ENCODE measurements at regions not wholly inside any gene's neighbourhood (a gene's known extent, or its start where the extent isn't known, plus 50 kb on each side); places are given as distances from the start of the nearest gene placed in this dataset.
"Not testable (repeated sequence)": the region's sequence is repeated elsewhere in the genome, so short reads cannot be mapped to it uniquely, and the experiment has no call there.

GRCh38 chr18:4544142-4544541 lies 89.0 kb upstream of the DLGAP1 start:
- DNase-seq (ENCODE audit: low read depth), result no peak

- no peak for DNase-seq (ENCODE audit: low read depth)
Measured at GRCh38 chr18:4543711-4544110, 88.6 kb upstream of the DLGAP1 start.

GRCh38 chr18:4541588-4541987 lies 86.5 kb upstream of the DLGAP1 start:
- no peak for DNase-seq (ENCODE audit: low read depth)

GRCh38 chr18:4536447-4536846 lies 81.3 kb upstream of the DLGAP1 start:
- no peak for DNase-seq (ENCODE audit: low read depth)

GRCh38 chr18:4528405-4528804 lies 73.3 kb upstream of the DLGAP1 start:
- no peak for DNase-seq (ENCODE audit: low read depth)

GRCh38 chr18:4527826-4528225 lies 72.7 kb upstream of the DLGAP1 start:
- not testable (repeated sequence) for DNase-seq (ENCODE audit: low read depth)

GRCh38 chr18:4524096-4524495 lies 69.0 kb upstream of the DLGAP1 start:
- DNase-seq (ENCODE audit: low read depth), result no peak

- no peak for DNase-seq (ENCODE audit: low read depth)
Measured at GRCh38 chr18:4511166-4511565, 56.1 kb upstream of the DLGAP1 start.

GRCh38 chr18:4510711-4511110 lies 55.6 kb upstream of the DLGAP1 start:
- no peak for DNase-seq (ENCODE audit: low read depth)

GRCh38 chr18:4510160-4510559 lies 55.1 kb upstream of the DLGAP1 start:
- DNase-seq (ENCODE audit: low read depth), result no peak

All from forelimb muscle (tissue), 1 donor.